CD4-positive, alpha-beta T cell treated with Interferon gamma for 1 hour (primary cell): ENCODE measurements at regions not wholly inside any gene's neighbourhood (a gene's known extent, or its start where the extent isn't known, plus 50 kb on each side); places are given as distances from the start of the nearest gene placed in this dataset.

ENCODE experiments used
- DNase-seq: peaks from one replicate; pipeline ENCODE4 v3.0.0-alpha.2; 2020

- DNase-seq: no peak
Observed at GRCh38 chr3:68045976-68046375, 391.6 kb upstream of the SUCLG2 start.

DNA sequence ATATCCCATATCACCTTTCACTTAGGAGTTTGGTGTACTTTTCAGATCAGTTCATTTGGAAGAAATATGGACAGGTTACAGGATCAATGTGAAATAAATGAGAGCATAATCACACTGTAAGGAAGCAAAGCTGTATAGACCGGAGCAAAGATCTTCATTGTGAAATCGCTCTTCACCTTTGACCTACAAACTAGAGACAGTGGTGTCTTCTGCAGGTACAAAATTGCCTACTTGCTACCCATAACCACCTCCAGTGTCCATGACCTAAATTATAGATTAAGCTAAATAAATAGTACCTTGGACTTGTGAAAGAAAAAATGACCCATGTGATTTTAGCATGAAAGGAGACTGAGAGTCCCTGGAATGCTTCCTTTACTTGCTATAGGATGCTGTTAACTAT is 379.5 kb upstream of the SUCLG2 start:
- DNase-seq: no peak

DNA sequence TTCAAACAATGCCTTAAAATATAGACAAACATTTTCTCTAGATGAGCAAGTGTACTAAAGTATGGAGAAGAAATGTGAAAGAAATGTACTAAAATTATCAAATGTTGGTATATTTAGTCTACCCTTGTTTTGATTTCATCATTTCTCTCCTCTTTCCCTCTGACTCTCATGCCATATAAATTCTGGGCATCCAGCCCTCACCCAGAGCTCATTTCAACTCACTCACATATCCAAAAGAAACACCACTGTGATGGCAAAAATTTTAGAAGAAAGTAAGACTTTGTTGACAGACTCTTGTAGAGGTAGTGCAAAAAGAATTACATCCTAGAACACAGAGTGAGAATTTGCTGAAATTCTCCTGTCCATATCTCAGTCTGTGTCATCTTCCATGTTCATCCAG is 377.8 kb upstream of the SUCLG2 start:
- DNase-seq: no peak

- DNase-seq: no peak
Observed at GRCh38 chr3:68025189-68025588, 370.8 kb upstream of the SUCLG2 start.

- no peak for DNase-seq
Observed at GRCh38 chr3:68019876-68020275, 365.5 kb upstream of the SUCLG2 start.

GRCh38 chr3:68018275-68018674 is 363.9 kb upstream of the SUCLG2 start:
- DNase-seq: no peak

DNA sequence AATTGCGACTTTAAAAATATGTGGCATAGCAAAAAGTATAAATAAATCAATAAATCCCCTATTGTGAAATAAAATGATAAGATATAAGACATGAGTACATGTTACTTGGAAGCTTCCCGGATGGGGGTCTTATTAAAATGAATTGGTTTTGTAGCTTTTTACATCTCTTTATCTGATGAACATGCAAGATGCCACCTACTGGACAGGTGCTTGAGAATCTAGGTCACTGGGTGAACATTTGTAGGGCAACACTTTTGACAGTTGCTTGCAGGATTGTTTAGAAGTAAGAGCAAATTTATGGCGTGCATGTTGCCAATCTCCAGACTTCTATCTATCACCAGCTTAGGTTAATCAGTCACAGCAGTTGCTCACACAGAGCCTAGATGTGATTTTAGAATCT is 362.7 kb upstream of the SUCLG2 start:
- DNase-seq: no peak

GRCh38 chr3:68009900-68010299 is 355.5 kb upstream of the SUCLG2 start:
- DNase-seq: no peak

GRCh38 chr3:68007621-68008226 is 353.3 kb upstream of the SUCLG2 start:
- peak; percentile 2 for DNase-seq

DNA sequence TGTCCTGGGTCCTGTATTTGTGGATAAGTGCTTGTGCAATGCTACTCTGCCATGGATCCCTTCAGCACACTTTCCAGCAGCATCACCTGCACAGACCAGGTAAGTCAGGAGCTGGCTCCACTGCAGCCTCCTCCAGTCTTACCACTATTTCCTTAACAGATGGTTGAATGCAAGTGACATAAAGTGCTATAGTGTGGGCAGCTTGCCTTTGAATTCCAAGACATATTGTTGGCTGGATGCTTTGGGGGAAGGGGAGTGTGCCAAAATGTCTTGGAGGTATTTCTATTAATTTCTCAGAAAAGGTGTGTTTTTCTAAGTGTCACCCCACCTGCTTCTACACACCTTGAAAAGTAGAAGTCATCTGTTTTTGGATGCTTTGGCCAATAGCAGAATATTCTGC is 352.2 kb upstream of the SUCLG2 start:
- DNase-seq: no peak

- no peak for DNase-seq
Observed at GRCh38 chr3:68004091-68004490, 349.7 kb upstream of the SUCLG2 start.

- DNase-seq: no peak
Observed at GRCh38 chr3:67998281-67998680, 343.9 kb upstream of the SUCLG2 start.

- no peak for DNase-seq
Observed at GRCh38 chr3:67995206-67995605, 340.8 kb upstream of the SUCLG2 start.

DNA sequence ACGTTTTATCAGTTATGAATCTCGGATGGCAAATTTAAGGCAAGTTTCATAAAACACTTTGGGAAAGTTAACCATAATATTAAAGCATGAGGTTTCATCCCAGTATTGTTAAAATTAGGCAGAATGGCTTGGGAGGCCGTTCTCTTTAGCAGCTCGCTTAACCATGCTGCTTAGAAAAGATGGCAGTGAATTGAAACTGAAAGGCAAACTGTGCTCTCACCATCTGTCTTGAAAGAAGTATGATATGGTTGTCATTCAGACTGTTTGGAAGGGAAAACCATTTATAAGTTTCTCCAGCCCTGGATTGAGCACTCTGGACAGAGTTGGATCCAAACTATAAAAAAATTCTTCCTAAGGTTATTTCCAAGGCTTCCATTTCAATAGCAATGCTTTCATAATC is 332.3 kb upstream of the SUCLG2 start:
- no peak for DNase-seq

DNA sequence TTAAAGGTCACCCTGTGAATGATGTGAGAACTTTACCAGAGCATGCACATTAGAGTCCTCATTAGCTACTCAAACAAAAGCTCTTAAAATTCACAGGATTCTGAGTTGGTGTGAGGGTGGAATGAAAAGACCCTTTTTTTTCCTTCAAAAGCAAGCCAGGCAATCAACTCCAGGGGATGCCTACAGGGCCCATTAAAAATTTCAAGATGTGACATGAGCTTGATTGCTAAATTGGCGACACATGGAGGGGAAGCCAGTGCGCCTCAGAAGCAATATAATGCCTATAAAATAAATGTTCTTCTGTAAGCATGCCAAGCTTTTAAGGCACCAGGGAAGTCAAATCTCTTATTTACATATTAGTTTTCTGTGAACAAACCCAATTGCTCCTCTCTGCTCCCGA is 328.8 kb upstream of the SUCLG2 start:
- no peak for DNase-seq

GRCh38 chr3:67981077-67981476 is 326.7 kb upstream of the SUCLG2 start:
- no peak for DNase-seq

- no peak for DNase-seq
Observed at GRCh38 chr3:67979342-67979741, 324.9 kb upstream of the SUCLG2 start.

GRCh38 chr3:67977762-67978161 is 323.4 kb upstream of the SUCLG2 start:
- no peak for DNase-seq

DNA sequence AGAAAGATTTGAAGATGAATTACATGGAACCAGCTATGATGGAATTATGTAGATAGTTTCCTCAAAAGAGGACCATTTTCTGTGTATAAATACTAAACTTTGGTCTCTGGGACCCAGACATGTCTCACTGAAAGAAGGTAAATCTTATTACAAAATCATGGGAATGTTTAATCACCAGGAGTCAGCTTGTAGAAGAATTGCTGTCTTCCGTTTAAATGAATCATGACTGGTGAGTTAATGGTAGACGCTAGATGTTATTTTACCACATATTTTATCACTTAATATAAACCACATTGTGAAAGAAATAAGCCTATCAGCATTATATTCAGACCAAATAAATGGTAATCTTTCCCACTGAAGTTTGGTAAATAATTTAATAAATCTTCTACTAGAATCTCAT is 322.3 kb upstream of the SUCLG2 start:
- DNase-seq: no peak

GRCh38 chr3:67964596-67964995 is 310.2 kb upstream of the SUCLG2 start:
- DNase-seq: no peak

DNA sequence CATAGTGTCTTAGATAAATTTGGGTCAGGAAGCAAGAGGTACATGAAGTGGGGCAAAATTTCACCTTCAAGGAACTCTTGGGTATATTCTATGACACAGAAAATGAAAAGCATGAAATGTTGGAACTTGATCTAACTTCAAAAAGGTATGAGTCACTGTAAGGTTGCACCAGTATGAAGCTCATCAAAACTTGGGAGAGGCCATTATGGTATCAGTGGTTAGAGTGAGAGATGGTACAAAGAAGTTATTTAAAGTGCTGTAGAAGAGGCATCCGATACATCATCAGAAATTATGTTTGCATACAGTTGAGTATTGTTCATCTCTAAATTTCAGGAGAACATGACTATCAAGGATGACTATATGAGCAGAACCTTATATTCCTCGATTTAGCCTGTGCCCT is 302.9 kb upstream of the SUCLG2 start:
- DNase-seq: no peak

- peak; percentile 64 for DNase-seq
Observed at GRCh38 chr3:67947808-67948508, 293.5 kb upstream of the SUCLG2 start.

DNA sequence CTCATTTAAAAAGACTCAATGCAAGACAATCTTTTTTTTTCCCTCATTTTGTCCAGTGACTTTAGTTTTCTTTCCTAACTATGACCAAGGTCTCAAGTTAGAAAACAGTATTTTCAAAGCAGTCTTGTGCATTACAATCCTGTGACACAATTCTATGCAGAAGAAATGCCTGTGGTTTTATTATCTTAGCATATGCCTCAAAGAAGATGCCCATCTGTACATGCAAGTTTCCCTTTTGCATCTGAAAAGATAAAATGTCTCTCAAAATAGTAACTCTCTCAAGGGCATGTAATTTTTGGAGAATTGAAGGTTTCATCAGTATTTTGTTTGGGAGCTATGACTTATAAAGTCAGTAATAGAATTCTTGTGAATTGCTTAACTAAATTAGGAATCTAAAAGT is 292.0 kb upstream of the SUCLG2 start:
- no peak for DNase-seq

DNA sequence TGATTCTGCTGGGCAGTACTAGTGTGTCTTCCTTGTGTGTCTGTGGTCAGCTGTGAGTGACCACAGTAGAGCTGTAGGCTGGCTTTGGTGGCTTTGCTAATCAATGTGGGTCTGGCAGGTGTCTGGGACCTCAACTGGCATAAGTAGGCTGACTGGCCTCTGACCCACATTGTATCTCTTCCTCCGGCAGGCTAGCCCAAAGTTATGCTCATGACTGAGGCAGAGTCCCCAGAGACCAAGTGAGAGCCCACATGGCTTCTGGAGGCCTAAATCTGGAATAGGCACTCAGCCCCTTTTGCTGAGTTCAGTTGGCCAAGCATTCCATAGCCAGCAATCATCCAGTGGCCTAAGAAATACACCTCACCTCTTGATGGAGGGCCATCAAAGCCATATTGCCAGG is 289.1 kb upstream of the SUCLG2 start:
- no peak for DNase-seq

DNA sequence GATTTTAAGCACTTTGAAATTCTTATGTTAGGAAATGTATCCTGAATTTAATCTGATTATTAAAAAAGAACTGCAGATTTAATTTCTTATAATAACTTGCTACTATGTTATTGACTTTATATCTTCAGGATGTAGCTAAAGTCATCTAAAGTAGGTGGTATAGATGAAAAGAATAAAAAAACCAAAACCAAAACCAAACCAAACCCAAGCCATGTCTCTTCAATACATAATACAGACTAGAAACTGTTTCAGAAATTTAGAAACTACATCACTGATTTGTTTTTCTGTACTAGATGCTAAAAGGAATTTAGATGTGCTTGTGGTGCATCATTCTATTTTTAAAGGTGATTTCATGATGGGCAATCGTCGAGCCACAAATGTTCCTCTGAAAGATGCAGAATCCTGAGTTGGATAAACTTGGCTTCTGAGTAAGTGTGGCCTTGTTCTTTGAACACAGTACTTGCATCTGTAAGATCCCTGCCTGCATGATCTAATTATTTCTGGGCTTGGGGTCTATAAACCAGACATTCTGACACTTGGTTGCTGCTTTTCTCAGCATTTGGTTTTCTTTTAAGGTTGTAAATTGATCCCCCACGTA is 287.1 kb upstream of the SUCLG2 start:
- DNase-seq: no peak
